ENCODE measurements at regions not wholly inside any gene's neighbourhood (a gene's known extent, or its start where the extent isn't known, plus 50 kb on each side); places are given as distances from the start of the nearest gene placed in this dataset.

DNA sequence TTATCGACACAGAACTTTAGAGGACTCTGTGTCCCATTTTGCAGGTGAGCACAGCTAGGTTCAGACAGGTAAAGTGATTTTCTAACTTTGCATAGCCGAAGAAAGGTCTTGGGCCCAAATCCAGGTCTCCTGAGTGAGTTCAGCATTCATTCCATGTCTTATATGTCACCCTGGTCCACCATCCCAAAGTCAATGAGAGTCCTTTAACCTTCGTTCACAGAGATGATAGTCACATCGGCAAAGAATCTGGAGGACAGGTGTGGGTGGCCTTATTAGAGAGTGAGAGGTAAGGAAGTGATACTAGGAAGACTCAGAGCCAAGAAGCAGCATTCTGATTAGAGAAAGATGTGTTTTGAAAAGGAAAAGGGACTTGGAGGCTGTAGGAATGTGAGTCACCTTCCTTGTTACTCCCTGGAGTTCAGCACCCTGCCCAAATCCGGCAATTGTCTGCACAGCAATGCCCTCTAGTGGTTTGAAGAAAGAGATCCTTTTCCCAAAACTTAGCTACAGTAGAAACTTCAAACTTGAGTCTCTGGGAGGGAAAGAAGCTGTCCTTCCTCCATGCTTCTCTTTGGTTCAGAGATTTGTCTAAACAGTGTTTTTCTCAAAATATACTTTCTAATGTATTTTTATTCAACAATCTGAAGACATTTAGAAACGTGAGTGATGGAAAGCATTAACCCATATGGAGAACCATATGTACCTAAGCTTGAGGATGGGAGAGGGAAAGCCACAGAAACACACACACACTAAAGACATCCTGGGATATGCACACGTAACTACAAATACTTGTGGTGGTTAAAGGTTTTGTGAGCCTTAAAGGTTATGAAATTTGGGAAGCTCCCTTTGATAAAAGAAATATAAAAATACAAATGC is 96.4 kb upstream of the SHISA6 start:
- TF ChIP-seq, protein P1, sequence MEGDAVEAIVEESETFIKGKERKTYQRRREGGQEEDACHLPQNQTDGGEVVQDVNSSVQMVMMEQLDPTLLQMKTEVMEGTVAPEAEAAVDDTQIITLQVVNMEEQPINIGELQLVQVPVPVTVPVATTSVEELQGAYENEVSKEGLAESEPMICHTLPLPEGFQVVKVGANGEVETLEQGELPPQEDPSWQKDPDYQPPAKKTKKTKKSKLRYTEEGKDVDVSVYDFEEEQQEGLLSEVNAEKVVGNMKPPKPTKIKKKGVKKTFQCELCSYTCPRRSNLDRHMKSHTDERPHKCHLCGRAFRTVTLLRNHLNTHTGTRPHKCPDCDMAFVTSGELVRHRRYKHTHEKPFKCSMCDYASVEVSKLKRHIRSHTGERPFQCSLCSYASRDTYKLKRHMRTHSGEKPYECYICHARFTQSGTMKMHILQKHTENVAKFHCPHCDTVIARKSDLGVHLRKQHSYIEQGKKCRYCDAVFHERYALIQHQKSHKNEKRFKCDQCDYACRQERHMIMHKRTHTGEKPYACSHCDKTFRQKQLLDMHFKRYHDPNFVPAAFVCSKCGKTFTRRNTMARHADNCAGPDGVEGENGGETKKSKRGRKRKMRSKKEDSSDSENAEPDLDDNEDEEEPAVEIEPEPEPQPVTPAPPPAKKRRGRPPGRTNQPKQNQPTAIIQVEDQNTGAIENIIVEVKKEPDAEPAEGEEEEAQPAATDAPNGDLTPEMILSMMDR (IDR thresholded peaks at IDR 0.05; ENCODE audit: borderline replicate concordance, control extremely low read depth, extremely low read depth, insufficient read depth, missing control alignments) = peak; percentile 18
- in situ Hi-C loops (cut with MboI; ENCODE audit: low sequenced_read_pairs, unreplicated experiment) = no loop called here
- no peak for DNase-seq (ENCODE audit: low spot score)

DNA sequence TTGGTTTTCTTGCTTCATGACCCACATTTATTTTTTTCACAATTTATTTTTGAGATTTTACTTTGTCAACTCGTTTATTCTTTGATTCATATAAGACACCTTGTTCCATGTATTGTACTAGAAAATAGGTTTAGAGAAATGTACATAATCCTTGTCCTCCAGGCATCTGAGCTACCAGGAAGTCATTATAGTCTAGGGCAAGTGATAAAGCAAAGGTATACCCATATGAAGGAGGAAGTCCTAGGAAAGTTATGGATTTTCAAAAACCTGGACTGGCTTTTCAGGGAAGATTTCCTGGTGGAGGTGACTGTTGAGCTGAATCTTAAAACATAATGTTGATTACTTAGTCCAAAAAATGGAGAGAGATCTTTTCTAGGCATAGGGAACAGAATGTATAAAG is 98.8 kb upstream of the SHISA6 start:
- TF ChIP-seq, protein P1 (IDR thresholded peaks at IDR 0.05; ENCODE audit: borderline replicate concordance, control extremely low read depth, extremely low read depth, insufficient read depth, missing control alignments) = no peak
- in situ Hi-C loops (cut with MboI; ENCODE audit: low sequenced_read_pairs, unreplicated experiment) = no loop called here
- no peak for DNase-seq (ENCODE audit: low spot score)

DNA sequence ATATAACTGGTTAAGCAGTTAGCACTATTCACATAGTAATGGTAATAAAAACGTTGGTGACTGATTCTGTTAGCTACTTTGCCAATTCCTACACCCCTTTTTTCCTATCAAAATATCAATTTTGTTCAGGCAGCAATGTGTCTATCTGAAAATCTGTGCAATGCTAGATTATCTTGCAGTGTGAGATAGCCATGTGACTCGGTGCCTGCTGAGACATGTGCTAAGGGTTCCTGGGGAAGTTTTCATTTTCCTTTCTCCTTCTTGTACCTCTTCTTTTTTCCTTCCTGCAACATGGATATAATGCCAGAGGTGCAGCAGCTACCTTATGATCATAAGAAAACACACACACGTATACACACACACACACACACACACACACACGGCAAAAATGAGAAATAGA is 100.5 kb upstream of the SHISA6 start:
- in situ Hi-C loops (cut with MboI; ENCODE audit: low sequenced_read_pairs, unreplicated experiment) = no loop called here
- TF ChIP-seq, protein P1 (IDR thresholded peaks at IDR 0.05; ENCODE audit: borderline replicate concordance, control extremely low read depth, extremely low read depth, insufficient read depth, missing control alignments) = no peak
- DNase-seq (ENCODE audit: low spot score) = no peak

DNA sequence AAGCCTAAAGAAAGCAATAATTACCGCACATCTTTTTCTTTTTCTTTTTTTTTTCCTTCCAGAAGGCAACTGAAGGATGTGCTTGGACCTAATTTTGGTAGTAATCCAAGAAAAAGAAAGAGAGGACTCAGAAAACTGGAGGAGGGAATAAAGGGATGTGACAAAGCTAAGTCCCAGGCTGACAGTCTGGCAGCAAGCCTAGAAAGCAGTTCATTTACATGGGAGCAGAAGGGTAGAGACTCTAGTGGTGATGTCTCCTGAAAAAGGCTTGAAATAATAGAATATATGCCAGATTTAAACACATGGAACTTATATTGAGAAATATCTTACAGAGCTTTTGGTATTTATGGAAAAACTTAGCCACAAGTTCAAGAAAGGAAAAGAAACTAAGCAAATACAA is 101.0 kb upstream of the SHISA6 start:
- DNase-seq (ENCODE audit: low spot score) = no peak
- TF ChIP-seq, protein P1 (IDR thresholded peaks at IDR 0.05; ENCODE audit: borderline replicate concordance, control extremely low read depth, extremely low read depth, insufficient read depth, missing control alignments) = no peak
- in situ Hi-C loops (cut with MboI; ENCODE audit: low sequenced_read_pairs, unreplicated experiment) = no loop called here

DNA sequence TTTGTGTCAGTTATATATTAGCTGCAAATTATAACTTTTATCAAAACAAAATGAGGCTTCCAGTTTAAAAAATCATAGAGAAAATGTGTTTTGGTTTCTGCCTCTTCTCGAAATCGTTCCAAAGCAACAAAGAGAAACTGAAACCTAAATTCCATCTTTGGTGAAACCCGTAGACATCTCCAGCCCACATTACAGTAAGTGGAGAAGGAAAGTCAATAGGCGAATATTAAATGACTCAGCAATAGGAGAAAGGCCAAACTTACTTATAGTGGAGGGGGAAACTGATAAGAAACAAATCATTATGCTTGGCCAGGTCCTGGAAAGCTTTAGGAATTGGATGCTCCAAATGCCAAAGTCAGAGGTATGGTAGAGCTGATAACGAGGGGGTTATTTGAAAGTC is 103.0 kb upstream of the SHISA6 start:
- in situ Hi-C loops (cut with MboI; ENCODE audit: low sequenced_read_pairs, unreplicated experiment) = no loop called here
- DNase-seq (ENCODE audit: low spot score) = no peak
- TF ChIP-seq, protein P1 (IDR thresholded peaks at IDR 0.05; ENCODE audit: borderline replicate concordance, control extremely low read depth, extremely low read depth, insufficient read depth, missing control alignments) = no peak

DNA sequence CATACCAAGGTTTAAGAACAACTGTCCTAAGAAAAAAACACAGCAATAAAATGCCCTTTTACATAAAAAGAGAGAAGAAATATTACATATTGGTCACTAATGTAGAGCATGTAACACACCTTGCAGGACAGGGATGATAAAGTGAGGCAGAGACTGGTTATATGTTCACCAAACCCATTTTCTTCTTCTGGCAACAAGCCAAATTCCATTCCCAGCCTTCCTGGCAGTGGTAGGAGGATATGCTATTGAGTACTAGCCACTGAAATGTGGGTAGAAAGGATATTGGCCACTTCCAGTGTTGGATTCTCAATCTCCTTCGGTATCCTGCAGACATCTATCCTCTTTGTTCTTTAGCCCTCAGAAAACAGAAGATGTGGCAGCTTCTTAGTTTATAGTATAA is 105.2 kb upstream of the SHISA6 start:
- no peak for DNase-seq (ENCODE audit: low spot score)
- in situ Hi-C loops (cut with MboI; ENCODE audit: low sequenced_read_pairs, unreplicated experiment) = no loop called here
- TF ChIP-seq, protein P1 (IDR thresholded peaks at IDR 0.05; ENCODE audit: borderline replicate concordance, control extremely low read depth, extremely low read depth, insufficient read depth, missing control alignments) = no peak
